ENCODE measurements at regions not wholly inside any gene's neighbourhood (a gene's known extent, or its start where the extent isn't known, plus 50 kb on each side); places are given as distances from the start of the nearest gene placed in this dataset.
"Not testable (repeated sequence)": the region's sequence is repeated elsewhere in the genome, so short reads cannot be mapped to it uniquely, and the experiment has no call there.

DNA sequence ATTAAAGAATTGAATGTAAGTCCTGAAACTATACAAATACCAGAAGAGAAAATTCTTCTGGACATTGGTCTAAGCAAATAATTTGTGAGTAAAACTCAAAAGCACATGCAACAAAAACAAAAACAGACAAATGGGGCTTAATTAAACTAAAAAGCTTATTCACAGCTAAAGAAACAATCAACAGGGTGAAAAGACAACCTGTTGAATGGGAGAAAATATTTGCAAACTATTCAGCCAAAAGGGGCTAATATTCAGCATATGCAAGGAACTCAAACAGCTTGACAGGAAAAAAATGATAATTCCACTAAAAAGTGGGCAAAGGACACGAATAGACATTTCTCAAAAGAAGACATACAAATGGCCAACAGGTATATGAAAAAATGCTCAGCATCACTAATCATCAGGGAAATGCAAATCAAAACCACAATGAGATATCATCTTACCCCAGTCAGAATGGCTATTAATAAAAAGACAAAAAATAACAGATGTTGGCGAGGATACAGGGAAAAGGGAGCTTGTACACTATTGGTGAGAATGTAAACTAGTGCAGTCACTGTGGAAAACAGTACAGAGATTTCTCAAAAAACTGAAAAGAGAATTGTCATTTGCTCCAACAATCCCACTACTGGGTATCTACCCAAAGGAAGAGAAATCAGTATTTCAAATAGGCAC is 177.5 kb upstream of the RTL1 start:
- DNase-seq (ENCODE audit: low spot score), result no peak

DNA sequence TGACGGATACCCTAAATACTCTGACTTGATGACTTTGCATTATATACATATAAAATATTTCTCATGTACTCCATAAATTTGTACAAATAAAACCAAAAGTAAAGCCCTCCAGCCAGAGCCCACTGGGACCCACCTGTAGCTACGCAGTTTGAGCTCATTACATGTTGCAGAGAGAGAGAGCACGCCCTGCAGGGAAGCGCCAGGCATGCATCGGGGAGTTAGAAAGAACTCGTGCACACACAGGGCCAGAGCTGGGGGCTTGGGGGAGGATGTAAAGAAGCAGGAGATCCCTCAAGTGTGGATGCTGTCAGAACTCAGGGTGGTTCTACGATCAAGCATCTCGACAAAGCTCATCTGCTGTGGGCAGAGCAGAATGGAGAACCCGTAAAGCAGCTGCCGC is 178.5 kb upstream of the RTL1 start:
- no peak for DNase-seq (ENCODE audit: low spot score)

DNA sequence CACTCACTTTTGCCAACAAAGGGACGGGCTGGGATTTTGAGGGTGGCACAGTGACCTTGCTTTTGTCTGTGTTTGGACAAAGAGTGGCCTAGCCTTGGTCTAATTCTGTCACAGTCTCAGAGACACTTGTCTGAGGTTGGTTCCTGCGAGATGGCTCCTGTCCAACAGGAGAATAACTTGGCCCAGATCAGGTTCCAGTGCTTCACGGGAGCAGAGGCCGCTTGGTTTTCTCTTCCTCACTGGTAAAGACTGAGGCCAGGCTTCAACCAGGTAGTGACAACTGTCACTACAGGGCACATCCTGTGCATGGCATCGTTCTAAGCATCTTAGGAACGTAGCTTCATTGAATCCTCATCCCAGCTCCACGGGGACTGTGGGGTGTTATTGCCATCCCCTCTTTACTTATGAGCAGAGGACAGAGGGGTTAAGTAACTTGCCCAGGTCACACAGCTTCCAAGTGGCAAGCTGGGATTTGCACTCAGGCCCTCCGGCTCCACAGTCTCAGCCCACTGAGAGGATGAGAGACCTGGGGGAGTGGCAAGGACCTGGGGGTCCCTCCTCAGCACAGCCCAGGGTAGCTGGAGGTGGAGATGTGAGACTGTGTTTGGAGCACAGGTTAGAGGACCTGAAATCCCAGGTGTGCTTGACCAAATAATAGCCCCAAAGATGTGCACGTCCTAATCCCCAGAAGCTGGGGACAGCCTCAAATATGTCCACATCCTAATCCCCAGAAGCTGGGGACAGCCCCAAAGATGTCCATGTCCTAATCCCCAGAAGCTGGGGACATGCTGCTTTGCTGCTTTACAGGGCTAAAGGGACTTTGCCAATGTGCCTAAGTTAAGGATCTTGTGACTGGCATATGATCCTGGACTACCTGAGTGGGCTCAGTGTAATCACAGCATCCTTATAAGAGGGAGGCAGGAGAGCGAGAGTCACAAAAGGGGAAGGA is 179.2 kb upstream of the RTL1 start:
- DNase-seq (ENCODE audit: low spot score), result no peak

DNA sequence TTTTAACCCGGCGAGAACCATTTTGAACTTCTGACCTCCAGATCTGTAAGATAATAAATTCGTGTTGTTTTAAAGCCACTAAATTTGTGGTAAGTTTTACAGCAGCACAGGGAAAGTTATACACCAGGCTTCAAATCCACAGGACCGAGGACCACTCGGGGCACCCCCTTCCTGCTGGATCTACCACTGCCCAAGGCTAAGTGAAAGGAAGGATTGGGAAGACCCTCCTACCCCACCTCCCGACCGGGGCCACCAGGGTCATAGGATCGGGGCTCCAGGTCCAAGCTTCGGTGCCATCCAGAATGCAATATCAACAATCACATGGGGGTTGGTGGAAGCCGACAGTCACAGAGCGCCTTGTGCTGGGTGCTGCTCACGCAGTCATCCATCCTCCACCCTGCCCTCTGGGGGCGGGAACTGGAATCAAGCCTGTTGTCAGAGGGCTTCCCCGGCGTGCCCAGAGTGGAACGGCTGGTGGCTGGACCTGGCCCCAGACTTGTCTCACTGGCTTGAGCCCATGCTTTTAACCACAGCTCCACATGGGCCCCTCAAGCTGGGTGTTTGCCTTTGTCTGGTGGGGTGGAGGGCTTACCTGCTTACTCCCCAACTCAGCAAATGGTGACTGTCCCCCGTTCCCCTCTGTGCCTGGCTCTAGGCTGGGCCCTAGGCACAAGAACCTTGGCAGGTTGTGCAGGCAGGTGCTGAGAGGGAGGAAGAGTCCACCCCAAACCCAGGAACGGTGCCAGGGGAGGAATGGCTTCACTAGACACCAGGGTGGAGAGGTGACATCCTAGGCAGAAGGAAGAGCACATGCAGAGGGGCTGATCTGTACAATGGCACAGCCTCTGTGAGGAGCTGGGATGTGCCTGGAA is 180.3 kb upstream of the RTL1 start:
- peak; percentile 45 for DNase-seq (ENCODE audit: low spot score)

DNA sequence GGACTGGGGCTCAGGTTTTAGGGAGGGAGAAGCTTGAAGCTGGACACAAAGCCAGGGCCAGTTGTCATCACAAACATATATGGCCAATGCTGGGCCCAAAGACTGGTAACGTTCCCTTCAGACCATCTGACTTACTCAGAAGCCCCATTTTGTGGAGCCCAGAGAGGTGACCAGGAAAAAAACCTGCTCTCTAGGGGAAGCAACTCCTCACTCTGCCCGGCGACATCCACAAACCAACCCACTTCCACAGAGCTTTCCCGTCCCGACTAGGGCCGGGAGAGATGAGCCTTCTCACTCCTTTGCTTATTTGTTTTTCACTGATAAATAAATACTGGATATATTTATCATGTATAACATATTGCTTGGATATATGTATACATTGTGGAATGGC is 180.9 kb upstream of the RTL1 start:
- DNase-seq (ENCODE audit: low spot score), result no peak

DNA sequence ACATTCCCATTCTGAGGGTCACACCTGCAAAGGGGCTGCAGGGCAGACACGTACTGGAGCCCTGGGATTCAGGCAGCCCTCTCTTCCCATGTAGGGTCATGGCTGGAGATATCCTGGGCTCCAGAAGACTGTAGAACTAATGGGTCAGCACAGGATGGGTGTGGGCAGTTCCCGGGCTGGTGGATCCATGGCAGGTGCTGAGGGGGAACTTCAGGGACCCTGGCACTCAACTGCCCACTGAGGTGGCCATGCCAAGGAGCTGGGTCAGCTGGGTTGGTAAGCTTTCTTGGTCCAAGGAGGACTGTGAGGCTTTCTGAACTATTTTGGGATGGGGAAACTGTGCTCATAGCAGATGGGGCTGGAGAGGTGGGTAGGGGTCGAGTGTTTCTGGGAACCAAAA is 183.4 kb upstream of the RTL1 start:
- DNase-seq (ENCODE audit: low spot score), result no peak

DNA sequence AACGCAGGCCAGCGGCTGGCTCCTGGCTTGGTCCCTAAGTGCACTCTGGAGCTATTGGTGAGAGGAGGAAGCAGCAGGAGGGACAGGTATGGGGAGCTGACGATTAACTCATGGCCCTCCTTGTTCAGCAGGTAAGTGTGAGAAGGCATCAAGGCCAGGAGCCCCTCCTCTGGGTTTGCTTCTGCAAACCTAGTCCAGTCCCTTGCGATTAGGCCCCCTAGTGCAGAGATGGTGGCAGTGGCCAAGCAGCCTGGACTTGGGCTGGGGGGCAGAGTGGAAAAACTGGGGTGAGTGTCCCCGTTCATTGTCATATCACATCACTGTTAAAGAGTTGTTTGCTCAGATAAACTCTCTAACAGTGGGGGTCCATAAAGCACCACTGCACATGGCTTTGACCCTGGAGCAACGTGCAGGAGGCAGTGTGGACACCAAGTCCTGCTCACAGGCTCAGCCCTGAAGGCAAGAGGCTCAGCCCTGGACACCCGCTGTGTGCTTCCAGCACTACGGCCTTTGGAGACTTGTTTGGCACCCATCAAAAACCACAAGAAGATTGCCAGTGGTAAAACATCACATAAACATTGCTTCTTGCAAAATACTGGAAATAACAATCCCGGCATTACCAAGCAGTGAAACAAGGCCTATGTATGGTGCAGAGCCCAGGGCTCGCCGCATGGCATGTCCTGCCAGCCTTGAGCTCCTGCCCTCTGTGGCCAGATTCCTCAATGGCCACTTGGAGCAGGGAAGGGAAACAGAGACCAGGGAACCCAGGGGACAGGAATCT is 184.3 kb upstream of the RTL1 start:
- DNase-seq (ENCODE audit: low spot score), result no peak

DNA sequence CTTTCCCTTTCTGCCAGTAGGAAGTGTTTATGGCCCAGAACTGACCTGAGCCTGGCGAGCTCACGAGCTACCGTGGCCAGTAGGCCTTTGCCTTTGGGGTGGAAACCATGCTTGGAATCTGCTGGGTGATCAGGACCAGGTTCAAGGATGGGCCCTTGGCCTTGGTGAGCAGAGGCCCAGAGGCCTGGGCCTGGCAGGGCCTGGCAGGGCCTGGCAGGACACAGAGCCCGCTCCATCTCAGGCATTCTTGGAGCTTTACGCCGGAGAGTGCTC is 184.8 kb upstream of the RTL1 start:
- no peak for DNase-seq (ENCODE audit: low spot score)

DNA sequence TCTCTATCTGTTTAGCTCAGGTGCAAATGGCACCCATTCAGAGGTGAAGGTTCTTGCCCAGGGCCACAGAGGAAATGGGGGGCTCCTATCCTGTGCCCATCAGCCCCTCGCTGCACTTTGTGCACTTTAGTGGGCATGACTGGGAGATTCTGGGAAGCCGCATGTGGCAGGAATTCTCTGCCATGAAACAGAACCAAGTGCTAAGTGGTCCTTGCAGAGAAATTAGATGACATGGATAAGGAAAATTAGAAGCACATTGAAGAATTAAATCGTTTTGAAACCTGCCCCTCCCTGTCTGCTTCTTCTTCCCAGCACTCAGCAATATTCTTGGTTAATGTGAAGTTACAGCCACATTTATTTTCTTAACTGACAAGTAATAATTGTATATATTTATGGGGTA is 185.2 kb upstream of the RTL1 start:
- DNase-seq (ENCODE audit: low spot score), result no peak

DNA sequence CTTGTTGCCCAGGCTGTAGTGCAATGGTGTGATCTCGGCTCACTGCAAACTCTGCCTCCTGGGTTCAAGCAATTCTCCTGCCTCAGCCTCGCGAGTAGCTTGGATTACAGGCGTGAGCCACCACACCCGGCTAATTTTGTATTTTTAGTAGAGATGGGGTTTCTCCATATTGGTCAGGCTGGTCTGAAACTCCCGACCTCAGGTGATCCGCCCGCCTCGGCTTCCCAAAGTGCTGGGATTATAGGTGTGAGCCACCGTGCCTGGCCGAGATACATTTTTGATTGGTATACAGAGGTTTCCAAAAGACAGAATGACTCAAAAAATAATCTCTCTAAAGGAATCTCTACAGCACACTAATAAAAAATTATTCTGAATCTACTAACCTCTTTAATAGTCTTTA is 187.0 kb upstream of the RTL1 start:
- DNase-seq (ENCODE audit: low spot score), result not testable (repeated sequence)

DNA sequence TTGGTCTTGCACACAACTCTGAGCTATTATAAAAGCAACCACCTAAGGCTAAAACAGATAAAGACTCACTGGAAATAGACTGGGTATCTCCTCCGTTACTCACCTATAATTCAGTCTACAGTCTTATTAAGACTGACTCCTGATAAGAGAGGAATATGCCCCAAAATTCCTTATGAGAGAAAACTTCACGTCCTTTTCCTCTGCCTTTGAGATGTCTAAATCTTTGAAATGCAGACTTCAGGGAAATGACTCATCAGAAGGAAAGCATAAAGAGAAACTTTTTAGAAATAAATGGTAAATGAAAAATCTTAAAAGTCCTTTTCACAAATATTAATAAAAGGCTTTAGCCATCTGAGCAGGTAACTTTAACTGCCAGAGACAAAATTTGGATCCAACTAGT is 187.5 kb upstream of the RTL1 start:
- DNase-seq (ENCODE audit: low spot score), result no peak

DNA sequence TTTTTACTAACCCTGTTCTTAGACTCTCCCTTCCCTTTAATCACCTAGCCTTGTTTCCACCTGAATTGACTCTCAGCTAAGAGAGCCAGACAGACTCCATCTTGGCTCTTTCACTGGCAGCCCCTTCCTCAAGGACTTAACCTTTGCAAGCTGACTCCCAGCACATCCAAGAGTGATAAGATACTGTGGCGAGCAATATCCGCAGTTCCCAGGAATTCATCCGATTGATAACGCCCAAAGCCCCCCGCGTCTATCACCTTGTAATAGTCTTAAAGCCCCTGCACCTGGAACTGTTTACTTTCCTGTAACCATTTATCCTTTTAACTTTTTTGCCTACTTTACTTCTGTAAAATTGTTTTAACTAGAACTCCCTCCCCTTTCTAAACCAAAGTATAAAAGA is 191.4 kb upstream of the RTL1 start:
- not testable (repeated sequence) for DNase-seq (ENCODE audit: low spot score)

DNA sequence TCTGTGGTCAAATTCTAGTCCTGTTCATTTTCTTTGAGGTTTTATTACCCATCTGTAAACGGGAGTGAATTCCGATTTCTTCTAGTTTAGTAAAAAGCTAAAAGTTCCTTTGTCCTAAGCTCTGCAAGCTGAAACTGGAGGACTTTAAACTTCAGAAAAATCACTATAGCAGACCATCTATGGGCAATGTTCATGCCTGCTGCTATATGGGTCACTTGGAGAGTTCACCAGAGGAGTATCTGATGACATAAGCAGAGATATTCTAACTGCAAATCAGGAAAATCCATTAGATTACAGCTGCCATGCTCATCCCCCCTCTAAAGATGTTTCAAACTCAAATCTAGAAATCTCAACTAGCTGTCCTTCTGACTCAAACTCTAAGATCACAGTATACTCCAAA is 193.0 kb upstream of the RTL1 start:
- DNase-seq (ENCODE audit: low spot score), result no peak

DNA sequence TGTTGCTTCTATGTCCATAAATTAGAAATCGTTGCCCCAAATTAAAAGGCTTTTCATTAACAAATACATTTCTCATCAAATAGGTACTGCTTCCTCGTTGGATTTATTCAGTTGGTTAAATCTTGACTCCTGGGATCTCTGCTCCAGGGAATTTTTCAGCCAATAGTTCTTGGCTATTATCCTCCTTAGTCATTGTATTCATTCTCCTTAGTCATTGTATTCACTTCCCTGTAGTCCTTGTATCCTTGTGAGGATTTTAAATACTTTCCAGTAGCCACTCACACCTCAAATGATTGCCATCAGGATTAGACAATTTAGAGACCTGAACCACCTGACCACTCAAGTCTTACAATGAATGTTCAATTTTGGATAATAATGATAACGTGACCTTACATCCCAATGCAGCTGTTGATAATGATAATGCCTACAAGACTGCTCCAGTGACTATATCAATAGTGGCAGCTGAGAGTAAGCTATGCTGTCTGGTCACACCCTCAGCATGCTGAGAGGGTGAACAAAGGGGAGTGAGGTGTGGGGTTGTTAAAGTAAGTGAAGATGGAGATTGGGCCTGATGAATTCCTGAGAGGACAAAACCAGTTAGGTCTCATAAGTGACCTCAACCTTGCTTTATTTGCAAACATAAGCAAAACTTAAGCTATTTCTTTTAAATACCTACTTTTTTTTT is 193.7 kb upstream of the RTL1 start:
- no peak for DNase-seq (ENCODE audit: low spot score)

DNA sequence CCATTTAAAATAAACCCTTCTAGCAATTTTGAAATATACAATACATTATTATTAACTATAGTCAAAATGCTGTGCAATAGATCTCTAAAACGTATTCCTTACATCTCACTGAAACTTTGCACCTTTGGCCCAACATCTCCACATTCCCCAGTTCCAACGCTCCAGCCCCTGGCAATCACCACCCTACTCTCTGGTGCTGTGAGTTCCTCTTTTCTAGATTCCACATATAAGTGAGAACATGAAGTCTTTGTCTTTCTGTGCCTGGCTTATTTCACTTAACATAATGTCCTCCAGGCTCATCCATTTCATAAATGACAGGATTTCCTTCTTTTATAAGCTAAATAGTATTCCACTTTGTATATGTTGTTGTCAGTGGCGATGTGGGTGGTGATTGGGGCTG is 194.7 kb upstream of the RTL1 start:
- no peak for DNase-seq (ENCODE audit: low spot score)

DNA sequence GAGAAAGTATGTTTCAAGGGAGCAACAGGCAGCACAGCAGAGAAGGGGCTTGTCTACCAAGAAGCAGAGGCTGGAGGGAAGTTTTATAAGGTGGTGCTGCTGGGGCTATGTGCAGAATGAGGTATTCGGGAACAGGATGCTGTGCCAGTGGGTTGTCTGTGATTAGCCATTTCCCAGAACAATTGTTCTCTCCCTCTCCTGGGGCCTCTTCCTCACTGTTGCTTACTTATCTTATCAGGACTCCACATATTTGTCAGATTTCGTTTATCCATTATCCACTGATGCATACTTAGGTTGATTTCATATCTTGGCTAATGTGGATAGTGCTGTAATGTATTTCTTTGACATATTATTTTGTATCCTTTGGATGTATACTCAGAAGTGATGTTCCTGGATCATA is 195.1 kb upstream of the RTL1 start:
- DNase-seq (ENCODE audit: low spot score), result no peak

DNA sequence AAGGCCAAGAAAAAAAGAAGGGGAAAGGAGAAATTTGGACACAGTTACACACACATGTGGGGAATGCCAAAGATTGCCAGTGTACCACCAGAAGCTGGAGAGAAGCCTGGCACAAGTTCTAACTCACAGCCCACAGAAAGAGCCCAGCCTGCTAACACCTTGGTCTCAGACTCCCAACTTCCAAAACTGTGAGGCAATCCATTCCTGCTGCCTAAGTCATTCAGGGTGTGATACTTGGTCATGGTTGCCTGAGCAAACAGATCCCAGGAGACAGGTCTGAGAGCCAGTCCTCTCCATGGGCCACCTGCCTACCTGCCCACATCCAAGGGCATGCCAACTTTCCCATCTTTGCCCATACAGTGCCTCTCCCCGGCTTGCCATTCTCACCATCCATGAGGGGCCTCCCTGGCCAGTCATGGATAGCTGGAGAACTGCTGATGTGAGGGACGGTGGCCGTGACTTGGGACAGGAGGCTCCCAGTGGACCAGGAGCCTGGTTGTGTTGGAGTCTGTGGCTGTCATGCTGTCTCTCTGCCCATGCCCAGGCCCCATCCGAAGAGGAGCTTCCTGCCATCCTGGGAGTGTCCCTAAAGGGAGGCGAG is 198.0 kb upstream of the RTL1 start:
- DNase-seq (ENCODE audit: low spot score), result no peak

DNA sequence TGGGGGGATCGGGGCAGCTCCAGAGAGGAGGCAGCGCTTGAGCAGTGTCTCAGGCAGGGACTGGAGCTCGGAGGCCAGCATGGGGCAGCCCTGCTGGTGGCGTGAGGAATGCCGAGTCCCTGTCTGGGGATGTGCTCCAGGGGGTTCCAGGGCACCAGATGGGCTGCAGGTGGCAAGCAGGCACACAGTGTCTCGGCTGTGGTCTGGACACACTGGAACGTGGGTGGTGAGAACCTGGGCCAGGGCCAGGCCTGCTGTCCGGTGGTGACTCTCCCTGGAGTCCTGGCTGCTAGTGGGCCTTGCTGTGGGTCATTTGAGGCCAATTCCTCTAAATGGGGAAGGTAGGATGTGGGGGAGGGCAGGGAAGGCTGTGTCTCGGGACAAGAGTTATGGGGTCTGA is 199.4 kb upstream of the RTL1 start:
- no peak for DNase-seq (ENCODE audit: low spot score)

DNA sequence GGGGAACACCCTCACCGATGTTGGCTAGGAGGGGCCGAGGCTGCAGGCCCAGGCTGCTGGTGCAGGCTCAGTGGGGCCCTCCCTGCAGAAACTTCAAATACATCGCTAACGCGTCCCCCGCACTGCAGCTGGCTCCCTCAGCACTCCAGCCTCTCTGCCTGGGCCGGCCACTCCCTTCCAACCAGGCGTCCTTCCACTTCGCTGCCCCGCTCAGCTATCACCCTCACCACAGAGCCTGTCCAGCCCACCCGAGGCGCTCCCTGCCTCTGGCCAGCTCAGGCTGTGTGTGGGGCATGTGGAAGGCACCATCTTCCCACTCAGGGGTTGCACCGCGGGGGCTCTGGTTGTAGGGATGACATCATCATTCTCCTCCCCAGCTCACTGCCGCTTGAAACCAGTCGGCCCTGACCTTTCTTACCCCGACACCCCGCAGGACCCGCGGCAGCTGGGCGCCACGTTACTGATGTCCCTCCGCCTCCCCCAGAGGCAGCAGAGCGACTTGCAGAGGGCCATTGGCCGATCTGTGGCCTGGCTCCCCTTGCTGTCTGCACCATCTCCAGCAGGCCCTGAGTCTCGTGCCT is 199.9 kb upstream of the RTL1 start:
- DNase-seq (ENCODE audit: low spot score), result peak; percentile 43

DNA sequence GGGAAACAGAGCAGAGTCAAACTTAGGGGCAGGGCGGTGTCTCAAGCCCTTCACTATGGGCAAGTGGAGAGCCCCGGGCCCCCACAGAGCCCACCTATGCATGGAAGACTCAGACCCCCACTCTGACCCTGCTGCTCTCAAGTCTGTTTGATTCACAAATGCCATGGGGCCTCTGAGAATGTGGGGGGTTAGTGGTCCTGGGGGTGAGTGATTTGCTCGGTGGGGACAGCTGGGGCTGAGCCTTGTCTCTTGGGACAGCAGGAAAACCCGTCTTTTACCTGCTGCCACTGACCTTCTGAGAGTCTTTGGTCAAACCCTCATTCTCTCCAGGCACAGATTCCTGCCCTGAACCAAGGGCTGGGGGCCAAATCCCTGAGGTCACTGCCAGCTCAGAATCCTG is 201.0 kb upstream of the RTL1 start:
- DNase-seq (ENCODE audit: low spot score), result no peak
